GM19372 (cell line): ENCODE measurements at regions not wholly inside any gene's neighbourhood (a gene's known extent, or its start where the extent isn't known, plus 50 kb on each side); places are given as distances from the start of the nearest gene placed in this dataset.
"Not testable (repeated sequence)": the region's sequence is repeated elsewhere in the genome, so short reads cannot be mapped to it uniquely, and the experiment has no call there.

Experiments
- ATAC-seq: cut with Tn5 transposase; IDR thresholded peaks from one replicate; pipeline ENCODE4 v1.9.1; 2021; ENCODE audit warnings: mild to moderate bottlenecking, low read depth, moderate library complexity; ENCODE audit not compliant: unreplicated experiment

DNA sequence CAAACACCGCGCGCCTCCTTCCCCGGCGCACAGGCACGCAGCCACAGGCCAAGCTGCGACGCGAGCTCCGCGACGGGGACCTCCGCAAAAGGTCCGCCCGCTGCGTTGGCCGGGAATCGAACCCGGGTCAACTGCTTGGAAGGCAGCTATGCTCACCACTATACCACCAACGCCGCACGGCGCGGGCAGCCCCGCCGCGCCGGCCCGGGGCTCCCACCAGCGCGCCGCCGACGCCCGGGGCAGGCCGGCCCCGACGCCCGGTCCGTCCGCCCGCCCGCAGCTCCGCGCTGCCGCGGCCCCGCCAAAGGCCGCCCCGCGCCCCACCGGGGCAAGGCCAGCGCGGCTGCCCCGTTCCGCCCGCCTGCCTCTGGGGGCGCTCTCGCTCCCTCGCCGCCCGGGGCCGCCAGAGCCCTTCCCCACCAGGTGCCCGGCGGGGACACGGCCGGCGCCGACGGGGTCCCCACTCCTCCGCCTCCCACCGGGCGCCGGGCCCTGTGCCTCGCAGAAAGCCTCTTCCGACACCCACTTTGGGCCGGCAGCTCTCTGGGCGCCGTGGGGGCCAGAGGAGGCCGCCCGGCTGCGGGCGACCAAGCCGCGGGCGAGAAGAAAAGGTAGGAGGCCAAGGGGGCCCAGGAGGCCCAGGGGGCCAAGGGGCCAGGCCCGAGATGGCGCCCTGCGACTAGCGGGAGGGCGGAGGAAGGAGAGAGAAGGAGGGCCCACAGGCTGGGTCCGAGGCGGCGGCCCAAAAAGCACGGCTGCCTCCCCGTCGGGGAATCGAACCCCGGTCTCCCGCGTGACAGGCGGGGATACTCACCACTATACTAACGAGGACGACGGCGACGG lies 50.2 kb upstream of the FCGR2A start:
- ATAC-seq, result peak; percentile 29

DNA sequence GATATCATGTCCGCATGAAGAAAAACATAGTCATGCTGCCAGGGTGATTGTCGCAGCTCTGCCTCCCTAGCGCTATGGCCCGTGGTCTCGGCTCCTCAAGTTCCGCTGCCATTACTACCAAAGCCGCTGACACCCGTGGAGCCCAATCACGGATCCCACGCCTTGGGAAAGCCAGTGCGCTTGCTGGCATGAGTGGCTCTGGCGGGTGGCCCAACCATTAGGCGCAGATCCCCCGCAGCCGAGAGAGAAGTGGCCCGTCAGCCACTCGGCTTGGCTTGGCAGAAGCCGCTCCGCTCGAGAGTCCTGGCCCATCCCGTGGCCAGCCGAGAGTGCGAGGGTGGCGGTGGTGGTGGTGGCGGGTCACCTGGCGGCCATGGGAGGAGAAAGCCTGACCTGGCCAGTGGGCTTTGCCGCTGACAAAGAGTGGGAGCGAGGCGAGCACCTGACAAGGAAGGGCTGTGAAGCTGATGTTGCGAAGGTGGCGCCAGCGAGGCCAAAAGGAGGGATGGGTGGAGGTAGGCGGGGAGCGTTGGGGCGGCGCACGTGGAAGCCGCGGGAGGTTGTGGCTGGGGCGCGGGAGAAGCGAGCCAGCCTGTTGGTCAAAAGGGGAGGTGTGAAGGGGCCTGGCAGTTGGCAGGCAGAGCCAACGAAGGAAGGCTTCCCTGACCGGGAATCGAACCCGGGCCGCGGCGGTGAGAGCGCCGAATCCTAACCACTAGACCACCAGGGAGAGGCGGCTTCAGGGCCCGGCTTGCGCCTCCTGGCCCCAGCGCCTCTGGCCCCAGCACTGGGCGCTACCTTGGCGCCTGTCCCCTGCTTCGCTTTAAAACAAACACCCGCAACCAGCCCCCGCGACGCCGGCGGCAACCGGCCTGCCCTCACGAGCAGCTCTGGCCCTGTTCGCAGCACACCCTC lies 51.0 kb upstream of the FCGR2A start:
- peak; percentile 44 for ATAC-seq

DNA sequence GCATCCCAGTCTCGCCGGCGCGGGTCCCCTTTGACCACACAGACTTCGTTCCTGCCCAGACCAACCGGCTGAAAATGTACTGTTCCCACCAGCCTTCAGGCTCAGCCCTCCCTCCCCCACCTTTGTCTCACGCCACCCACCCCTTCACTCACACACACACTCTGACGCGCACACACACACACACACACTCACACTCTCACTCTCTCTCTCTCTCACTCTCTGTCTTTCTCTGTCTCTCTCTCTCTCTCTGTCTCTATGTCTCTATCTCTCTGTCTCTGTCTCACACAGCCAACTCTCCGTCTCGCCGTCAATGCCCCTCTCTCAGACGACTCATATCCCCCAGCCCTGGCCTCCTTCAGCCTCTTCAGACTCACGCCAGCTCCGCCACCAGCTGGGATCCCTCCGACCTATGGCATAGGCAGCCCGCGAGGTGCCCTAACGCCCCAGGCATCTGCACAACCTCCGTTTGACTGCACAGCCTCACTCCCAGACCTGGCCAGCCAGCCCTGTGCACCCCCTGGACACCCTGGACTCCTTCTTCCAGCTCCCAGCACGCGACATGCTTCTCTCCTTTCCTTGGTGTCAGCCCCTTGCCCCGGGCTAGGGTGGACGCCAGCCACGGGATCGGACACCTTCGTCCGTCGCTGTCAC lies 53.4 kb upstream of the FCGR2A start:
- ATAC-seq, result not testable (repeated sequence)

GRCh38 chr1:161447760-161448332 lies 57.4 kb upstream of the FCGR2A start:
- not testable (repeated sequence) for ATAC-seq

- not testable (repeated sequence) for ATAC-seq
Observed at GRCh38 chr1:161447040-161447759, 58.1 kb upstream of the FCGR2A start.

DNA sequence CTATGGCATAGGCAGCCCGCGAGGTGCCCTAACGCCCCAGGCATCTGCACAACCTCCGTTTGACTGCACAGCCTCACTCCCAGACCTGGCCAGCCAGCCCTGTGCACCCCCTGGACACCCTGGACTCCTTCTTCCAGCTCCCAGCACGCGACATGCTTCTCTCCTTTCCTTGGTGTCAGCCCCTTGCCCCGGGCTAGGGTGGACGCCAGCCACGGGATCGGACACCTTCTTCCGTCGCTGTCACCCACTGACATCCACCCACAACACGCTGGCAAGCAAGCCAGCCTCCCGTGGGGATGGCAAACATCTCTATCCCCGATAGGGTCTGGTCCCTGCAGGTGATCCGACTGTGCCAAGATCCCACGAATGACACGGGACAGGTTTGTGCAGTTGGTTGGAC lies 60.5 kb upstream of the FCGR2A start:
- ATAC-seq, result not testable (repeated sequence)

DNA sequence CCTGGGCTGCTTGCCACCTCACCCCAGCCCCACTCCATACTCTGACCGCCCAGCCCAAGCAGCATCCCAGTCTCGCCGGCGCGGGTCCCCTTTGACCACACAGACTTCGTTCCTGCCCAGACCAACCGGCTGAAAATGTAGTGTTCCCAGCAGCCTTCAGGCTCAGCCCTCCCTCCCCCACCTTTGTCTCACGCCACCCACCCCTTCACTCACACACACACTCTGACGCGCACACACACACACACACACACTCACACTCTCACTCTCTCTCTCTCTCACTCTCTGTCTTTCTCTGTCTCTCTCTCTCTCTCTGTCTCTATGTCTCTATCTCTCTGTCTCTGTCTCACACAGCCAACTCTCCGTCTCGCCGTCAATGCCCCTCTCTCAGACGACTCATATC lies 61.0 kb upstream of the FCGR2A start:
- not testable (repeated sequence) for ATAC-seq

- no peak for ATAC-seq
Observed at GRCh38 chr1:161440312-161440894, 64.9 kb upstream of the FCGR2A start.

GRCh38 chr1:161439280-161440232 lies 65.7 kb upstream of the FCGR2A start:
- no peak for ATAC-seq

- ATAC-seq, result not testable (repeated sequence)
Observed at GRCh38 chr1:161433191-161433590, 65.5 kb upstream of the CFAP126 start.

DNA sequence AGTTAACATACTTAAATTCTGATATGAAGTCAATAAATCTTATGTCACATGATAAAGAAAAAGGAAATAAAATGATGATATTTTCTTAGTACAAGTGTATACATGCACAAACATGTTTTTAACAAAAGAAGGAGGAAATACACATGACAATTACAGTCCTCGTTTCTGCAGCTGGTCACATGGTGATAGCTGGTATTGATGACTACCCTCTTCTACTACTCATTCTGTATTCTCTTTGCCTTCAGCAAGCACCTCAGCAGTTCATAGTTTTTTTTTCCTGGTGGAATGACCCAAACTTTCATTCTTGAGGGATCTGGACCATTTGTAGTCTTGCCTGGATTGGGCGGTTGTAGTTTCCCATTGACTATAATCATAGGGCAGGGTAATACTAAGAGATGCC lies 64.4 kb upstream of the CFAP126 start:
- ATAC-seq, result no peak

DNA sequence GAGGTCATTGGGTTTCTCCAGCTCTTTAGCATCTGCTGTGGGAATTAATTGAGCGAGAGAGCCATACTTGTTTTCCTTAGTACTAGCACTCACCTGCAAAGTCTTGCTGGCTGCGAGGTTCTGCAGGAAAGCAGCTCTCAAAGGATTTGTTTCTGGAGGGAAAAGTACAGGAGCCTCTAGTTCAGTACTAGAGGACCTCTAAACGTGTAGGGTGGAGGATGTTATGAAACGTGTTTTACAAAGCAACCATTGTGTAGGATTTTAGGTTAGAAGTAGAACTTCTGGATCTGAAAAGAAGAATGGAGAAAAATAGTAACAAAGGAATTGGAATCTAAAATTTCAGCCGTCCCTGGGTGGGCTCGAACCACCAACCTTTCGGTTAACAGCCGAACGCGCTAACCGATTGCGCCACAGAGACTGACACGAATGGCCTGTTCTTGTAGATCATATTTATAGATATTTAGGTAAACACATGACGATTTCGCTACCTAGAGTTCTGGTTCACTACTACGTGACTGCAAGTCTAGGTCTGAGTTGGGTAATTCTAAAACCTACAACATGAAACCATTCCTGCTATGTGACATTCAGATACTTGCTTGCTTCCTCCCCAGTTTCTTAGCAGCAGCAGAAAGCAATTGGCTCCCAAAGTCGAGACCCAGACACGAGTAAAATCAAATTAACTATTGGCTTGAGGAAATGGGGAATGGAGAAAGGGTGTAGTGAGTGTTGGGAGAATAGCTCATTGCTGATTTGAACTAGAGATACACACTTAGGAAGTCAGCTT lies 60.2 kb upstream of the CFAP126 start:
- ATAC-seq, result no peak

- ATAC-seq, result not testable (repeated sequence)
Observed at GRCh38 chr1:161422914-161423313, 55.2 kb upstream of the CFAP126 start.

DNA sequence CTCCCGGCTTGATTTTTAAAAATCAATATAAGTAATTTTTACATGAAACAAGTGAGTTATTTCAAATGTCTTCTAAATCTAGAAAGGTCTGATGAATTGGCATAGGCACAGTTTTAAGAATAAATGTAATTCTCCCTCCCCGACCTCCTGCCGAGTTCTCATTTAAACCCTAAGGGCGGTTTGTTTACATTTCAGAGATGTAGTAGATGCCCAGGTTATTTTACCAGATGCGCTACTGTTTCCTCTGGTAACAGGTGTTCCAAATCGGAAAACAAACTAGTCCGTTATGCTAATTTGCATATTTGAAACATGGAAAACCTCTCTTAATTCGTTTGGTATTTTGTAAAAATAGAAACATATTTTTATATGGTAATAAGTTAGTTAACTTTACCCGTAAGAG lies 53.8 kb upstream of the CFAP126 start:
- no peak for ATAC-seq

DNA sequence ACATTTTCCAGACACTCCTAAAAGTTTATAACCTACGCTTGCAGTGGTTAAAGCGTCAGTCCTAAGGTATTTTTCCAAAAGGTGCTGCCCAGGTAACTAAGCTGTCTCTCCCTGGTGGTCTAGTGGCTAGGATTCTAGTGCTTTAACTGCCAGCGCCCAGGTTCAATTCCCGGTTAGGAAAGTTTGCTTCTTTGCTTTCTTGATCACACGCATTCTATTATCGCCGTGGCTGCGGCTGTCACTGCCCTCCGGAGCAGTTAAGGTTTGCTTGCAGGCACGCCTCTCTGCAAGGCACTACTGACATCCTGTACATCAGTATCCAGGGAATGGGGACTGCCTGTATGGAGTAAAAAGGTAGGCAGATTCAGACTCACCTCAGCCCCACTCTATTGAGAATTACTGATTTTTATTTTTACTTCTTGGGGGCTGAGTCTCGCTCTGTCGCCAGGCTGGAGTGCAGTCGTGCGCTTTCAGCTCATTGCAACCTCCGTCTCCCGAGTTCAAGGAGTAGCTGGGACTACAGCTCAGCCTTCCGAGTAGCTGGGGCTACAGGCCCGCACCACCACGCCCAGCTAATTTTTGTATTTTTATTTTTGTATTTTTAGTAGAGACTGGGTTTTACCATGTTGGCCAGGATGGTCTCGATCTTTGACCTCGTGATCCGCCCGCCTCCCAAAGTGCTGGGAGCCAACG lies 53.2 kb upstream of the CFAP126 start:
- ATAC-seq, result no peak

- not testable (repeated sequence) for ATAC-seq
Observed at GRCh38 chr1:161417536-161417935, 49.9 kb upstream of the CFAP126 start.
